ENCODE measurements at regions not wholly inside any gene's neighbourhood (a gene's known extent, or its start where the extent isn't known, plus 50 kb on each side); places are given as distances from the start of the nearest gene placed in this dataset.
"Not testable (repeated sequence)": the region's sequence is repeated elsewhere in the genome, so short reads cannot be mapped to it uniquely, and the experiment has no call there.

GRCh38 chr5:126139086-126139485, 284.1 kb upstream of the GRAMD2B start:
- no peak for DNase-seq

GRCh38 chr5:126139773-126140172, 283.4 kb upstream of the GRAMD2B start:
- no peak for DNase-seq

DNA sequence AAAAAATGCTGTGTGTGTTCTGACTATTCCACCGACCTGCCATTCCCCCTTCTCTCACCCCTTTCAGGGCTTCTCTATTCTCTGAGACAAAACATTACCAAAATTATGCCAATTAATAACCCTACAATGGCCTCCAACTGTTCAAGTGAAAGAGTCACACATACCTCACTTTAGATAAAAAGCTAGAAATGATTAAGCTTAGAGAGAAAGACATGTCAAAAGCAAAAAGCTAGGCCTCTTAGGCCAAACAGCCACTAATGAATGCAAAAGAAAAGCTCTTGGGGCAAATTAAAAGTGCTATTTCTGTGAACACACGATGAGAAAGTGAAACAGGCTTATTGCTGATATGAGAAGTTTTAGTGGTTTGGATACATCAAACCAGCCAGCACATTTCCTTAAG, 279.6 kb upstream of the GRAMD2B start:
- DNase-seq: no peak

DNA sequence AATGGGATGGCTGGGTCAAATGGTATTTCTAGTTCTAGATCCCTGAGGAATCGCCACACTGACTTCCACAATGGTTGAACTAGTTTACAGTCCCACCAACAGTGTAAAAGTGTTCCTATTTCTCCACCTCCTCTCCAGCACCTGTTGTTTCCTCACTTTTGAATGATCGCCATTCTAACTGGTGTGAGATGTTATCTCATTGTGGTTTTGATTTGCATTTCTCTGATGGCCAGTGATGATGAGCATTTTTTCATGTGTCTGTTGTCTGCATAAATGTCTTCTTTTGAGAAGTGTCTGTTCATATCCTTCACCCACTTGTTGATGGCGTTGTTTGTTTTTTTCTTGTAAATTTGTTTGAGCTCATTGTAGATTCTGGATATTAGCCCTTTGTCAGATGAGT, 272.9 kb upstream of the GRAMD2B start:
- DNase-seq: not testable (repeated sequence)

DNA sequence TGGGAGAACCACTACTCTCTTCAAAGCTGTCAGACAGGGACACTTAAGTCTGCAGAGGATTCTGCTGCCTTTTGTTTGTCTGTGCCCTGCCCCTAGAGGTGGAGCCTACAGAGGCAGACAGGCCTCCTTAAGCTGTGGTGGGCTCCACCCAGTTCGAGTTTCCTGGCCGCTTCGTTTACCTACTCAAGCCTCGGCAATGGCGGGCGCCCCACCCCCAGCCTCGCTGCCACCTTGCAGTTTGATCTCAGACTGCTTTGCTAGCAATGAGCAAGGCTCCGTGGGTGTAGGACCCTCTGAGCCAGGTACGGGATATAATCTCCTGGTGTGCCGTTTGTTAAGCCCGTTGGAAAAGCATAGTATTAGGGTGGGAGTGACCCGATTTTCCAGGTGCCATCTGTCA, 267.9 kb upstream of the GRAMD2B start:
- not testable (repeated sequence) for DNase-seq

GRCh38 chr5:126166368-126166767, 256.8 kb upstream of the GRAMD2B start:
- DNase-seq: no peak

DNA sequence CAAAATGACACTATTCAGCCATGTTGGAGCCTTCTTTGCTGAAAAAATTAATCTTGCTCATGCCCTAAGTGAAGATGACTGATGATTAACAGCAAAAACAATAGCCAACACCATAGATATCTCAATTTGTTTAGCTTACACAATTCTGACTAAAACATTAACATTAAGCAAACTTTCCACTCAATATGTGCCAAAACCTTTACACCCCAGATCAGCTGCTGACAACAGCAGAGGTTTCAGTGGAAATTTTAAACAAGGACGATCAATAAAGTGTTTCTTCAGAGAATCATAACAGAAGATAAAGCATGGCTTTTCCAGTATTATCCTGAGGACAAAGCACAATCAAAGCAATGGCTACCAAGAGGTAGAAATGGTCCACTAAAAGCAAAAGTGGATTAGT, 254.4 kb upstream of the GRAMD2B start:
- no peak for DNase-seq

- DNase-seq: no peak
These were observed 251.3 kb upstream of the GRAMD2B start for GRCh38 chr5:126171916-126172315.

DNA sequence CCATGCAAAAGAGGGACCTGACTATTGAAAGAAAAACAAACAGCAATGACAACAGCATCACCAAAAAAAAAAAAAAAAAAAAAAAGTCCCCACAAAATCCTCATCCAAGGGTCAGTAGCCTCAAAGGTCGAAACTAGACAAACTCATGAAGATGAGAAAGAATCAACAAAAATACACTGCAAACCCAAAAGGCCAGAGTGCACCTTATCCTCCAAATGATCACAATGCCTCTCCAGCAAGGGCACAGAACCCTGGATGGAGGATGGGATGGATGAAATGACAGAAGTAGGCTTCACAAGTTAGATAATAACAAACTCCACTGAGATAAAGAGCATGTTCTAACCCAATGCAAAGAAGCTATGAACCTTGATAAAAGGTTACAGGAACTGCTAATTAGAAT, 250.4 kb upstream of the GRAMD2B start:
- no peak for DNase-seq

DNA sequence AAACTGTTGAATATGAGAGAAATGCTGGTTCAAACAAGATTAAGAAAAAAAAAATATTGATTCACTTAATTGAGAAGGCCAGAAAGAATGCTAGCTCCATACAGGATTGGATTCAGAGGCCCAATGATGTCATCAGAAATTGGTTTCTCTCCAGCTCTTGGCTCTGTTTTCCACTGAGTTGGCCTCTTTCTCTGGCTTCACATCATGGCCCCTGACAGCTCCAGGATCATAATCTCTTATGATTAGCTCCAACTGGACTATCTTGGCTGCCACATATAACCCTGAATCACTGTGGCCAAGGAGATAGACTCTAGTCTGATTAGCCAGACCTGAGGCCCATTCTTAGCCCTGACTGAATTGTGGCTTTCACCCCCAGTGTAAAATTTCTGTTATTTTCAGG, 244.7 kb upstream of the GRAMD2B start:
- DNase-seq: no peak

DNA sequence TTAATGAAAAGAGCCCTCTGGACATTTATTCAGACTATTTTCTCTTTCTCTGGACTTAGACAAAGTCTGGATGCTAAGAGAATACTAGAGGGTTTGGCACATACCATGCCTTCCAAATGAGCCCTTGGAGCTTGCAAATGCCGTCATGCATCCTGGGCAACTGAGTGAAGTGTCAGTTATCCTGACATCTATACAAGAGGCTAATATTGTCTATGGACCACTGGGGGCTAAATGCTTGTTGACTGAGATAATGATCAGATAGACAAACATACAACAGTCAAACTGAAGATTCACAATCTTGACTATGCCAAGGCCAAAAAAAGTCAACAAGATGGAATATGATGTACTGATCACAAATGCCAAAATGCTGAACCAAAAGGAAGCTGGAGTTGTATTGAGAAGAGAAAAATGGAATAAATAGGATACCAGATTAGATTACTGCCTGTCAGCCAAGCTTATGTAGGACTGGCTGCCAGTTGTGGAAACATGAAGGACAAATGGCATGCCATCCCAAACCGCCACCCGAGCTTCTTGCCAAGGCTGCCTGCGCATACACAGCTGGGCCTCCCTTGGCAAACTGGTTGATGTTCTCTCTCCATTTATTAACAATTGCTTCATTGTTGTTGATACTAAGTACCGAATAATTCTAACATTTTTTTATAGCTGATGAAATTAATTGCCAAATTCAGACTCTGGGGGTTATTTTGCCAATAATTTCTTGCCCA, 240.1 kb upstream of the GRAMD2B start:
- DNase-seq: no peak

DNA sequence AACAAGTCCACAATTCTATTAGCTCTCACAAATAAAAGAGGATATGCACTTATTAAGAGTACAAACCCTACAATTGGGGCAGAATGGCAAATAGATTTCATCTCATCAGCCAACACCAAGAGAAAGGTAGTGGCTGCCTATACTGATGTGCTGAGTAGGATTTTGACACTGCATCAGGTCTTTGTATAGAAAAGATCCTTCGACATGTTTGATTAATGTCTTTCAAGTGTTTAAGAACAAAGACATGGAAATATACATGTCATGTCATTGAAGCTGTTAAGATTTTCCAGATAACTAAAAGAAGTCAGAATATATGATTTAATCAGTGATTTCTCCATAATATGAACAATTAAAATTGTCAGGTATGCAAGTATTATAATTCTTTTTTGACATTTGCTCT, 238.7 kb upstream of the GRAMD2B start:
- no peak for DNase-seq

- DNase-seq: no peak
These were observed 237.0 kb upstream of the GRAMD2B start for GRCh38 chr5:126186210-126186609.

GRCh38 chr5:126188804-126189203, 234.4 kb upstream of the GRAMD2B start:
- no peak for DNase-seq

- DNase-seq: no peak
These were observed 234.0 kb upstream of the GRAMD2B start for GRCh38 chr5:126189231-126189630.

GRCh38 chr5:126189862-126190261, 233.3 kb upstream of the GRAMD2B start:
- DNase-seq: no peak

DNA sequence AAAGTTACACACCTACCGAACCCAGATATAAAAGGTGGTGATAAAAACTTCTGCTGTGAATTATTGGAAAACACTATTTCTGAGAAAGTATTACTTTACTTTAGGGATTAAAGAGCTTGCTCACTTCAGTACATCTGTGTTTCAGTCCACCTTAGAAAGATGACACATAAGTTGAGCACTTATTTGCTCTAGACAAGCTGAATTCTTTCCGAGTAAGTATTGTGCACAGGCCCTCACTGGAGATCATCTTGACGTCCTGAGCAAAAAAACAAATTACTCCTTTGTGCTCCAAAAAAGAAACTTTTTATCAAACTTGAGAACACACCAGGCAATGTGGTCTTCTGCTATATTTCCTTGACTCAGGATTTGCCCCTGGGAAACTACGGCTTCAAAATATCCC, 231.0 kb upstream of the GRAMD2B start:
- DNase-seq: no peak

GRCh38 chr5:126195410-126196100, 227.7 kb upstream of the GRAMD2B start:
- no peak for DNase-seq

DNA sequence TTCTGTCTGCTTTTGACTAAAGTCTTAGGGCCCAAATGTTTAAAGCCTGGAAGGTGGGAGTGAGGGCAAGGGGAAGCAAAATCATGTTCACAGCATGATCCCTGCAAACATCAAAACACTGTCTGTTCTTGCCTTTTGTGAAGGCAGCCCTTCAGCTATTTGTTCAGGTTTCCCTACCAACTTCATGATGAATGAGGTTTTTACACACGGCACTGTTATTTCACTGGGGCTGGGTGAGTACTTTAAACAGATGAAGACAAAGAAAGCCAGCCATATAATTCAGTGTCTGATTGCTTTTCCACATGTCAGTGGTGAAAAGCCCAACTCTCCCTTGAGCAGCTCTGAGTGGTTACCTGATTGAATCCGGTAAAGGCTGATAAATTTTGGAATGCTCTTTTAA, 224.7 kb upstream of the GRAMD2B start:
- no peak for DNase-seq

GRCh38 chr5:126199467-126199866, 223.7 kb upstream of the GRAMD2B start:
- DNase-seq: no peak

- no peak for DNase-seq
These were observed 214.5 kb upstream of the GRAMD2B start for GRCh38 chr5:126208691-126209090.

DNA sequence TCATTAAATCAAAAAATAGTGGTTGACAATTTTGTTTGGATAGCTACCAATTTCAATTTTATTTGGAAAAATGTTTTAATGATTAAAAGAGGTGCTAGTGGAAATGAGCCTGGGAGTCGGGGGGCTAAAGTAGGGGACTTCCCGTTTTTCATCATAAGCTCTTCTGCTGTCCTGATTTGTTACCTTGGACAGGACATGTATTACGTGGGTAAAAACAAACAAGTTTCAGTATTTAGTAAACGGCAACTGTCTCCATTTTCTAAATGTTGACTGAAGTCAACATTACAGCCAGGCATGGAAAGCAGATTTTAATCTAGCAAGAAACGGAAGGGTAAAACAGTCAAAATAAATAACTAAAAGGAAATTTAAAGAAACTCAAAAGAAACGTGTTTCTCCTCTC, 212.3 kb upstream of the GRAMD2B start:
- no peak for DNase-seq

DNA sequence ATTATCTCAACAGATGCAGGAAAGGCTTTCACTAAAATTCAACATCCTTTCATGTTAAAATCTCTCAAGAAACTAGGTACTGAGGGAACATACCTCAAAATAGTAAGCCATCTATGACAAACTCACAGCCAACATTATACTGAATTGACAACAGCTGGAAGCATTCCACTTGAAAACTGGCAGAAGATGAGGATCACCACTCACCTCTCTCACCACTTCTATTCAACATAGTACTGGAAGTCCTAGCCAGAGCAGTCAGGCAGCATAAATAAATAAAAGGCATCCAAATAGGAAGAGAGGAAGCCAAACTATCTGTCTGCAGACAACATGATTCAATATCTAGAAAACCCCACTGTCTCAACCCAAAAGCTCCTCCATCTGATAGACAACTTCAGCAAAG, 203.6 kb upstream of the GRAMD2B start:
- no peak for DNase-seq

DNA sequence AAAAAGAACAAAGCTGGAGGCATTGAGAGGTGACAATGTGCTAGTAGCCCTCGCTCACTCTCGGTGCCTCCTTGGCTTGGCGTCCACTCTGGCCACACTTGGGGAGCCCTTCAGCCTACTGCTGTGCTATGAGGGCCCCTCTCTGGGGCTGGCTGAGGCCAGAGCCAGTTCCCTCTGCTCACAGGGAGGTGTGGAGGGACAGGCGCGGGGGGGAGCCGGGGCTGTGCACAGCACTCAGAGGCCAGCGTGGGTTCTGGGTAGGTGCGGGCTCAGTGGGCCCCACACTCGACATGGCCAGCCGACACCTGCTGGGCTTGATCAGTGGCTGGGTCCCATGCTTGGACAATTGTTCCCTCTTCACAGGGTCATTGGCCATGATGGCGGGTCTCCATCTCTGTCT, 202.5 kb upstream of the GRAMD2B start:
- DNase-seq: no peak

GRCh38 chr5:126228934-126229333, 194.3 kb upstream of the GRAMD2B start:
- DNase-seq: no peak
